MM.1S (cell line): ENCODE measurements at regions not wholly inside any gene's neighbourhood (a gene's known extent, or its start where the extent isn't known, plus 50 kb on each side); places are given as distances from the start of the nearest gene placed in this dataset.

Source experiments
- DNase-seq: peaks from one replicate; pipeline ENCODE4 v3.0.0-alpha.2; 2015
- H2AFZ ChIP-seq: fragments of 300-600 bp; sonication (generic); 2 replicates; pipeline ENCODE4 v1.6.0; 2016; ENCODE audit warnings: antibody characterized with exemption, low read length
- H3F3A ChIP-seq: fragments of 300-600 bp; sonication (generic); 2 replicates; pipeline ENCODE4 v1.6.1; 2016; ENCODE audit warnings: mild to moderate bottlenecking, antibody characterized with exemption, low read length, moderate library complexity, mixed read lengths; ENCODE audit not compliant: insufficient read depth
- H3K27ac ChIP-seq: fragments of 300-600 bp; sonication (generic); 2 replicates; pipeline ENCODE4 v1.5.1; 2016; ENCODE audit warnings: mild to moderate bottlenecking, low read length
- H3K27me3 ChIP-seq: fragments of 300-600 bp; sonication (generic); replicated peaks from 2 replicates; pipeline ENCODE4 v1.6.0; 2016; ENCODE audit warnings: low read length; ENCODE audit not compliant: insufficient read depth
- H3K36me3 ChIP-seq: fragments of 300-600 bp; sonication (generic); replicated peaks from 2 replicates; pipeline ENCODE4 v1.6.1; 2016; ENCODE audit warnings: mild to moderate bottlenecking, low read length, mixed read lengths; ENCODE audit not compliant: insufficient read depth
- H3K4me1 ChIP-seq: fragments of 300-600 bp; sonication (generic); 2 replicates; pipeline ENCODE4 v1.6.1; 2016; ENCODE audit warnings: low read length, mixed read lengths
- H3K4me2 ChIP-seq: fragments of 300-600 bp; sonication (generic); 2 replicates; pipeline ENCODE4 v1.6.0; 2016; ENCODE audit warnings: low read depth, low read length
- H3K4me3 ChIP-seq: fragments of 300-600 bp; sonication (generic); 2 replicates; pipeline ENCODE4 v1.5.1; 2016; ENCODE audit warnings: low read length, mixed read lengths
- H3K79me2 ChIP-seq: fragments of 300-600 bp; sonication (generic); 2 replicates; pipeline ENCODE4 v1.6.1; 2016; ENCODE audit warnings: mixed run types, low read length, mixed read lengths
- H3K9ac ChIP-seq: fragments of 300-600 bp; sonication (generic); 2 replicates; pipeline ENCODE4 v1.6.1; 2016; ENCODE audit warnings: low read length, mixed read lengths
- H3K9me2 ChIP-seq: fragments of 300-600 bp; sonication (generic); replicated peaks from 2 replicates; pipeline ENCODE4 v1.6.1; 2016; ENCODE audit warnings: mild to moderate bottlenecking, low read length, mixed read lengths; ENCODE audit not compliant: insufficient read depth
- H3K9me3 ChIP-seq: fragments of 300-600 bp; sonication (generic); replicated peaks from 2 replicates; pipeline ENCODE4 v1.6.1; 2016; ENCODE audit warnings: mild to moderate bottlenecking, low read length, mixed read lengths; ENCODE audit not compliant: insufficient read depth
- H4K20me1 ChIP-seq: fragments of 300-600 bp; sonication (generic); 2 replicates; pipeline ENCODE4 v1.6.1; 2016; ENCODE audit warnings: mild to moderate bottlenecking, low read length, moderate library complexity, mixed read lengths; ENCODE audit not compliant: insufficient read depth
- EZH2 ChIP-seq: fragments of 300-600 bp; sonication (generic); optimal IDR thresholded peaks from 2 replicates; pipeline ENCODE3; 2017; ENCODE audit warnings: low read depth, mild to moderate bottlenecking, antibody characterized with exemption, low read length, mixed read lengths
- EZH2phosphoT487 ChIP-seq: fragments of 300-600 bp; sonication (generic); IDR thresholded peaks from 2 replicates; pipeline ENCODE4 v1.6.1; 2018; ENCODE audit warnings: antibody characterized with exemption, low read length
- TF ChIP-seq, protein P1 (sequence below): fragments of 300-600 bp; sonication (generic); IDR thresholded peaks from 2 replicates; pipeline ENCODE4 v1.5.1; 2016; ENCODE audit warnings: antibody characterized with exemption, low read length, mixed read lengths

DNA sequence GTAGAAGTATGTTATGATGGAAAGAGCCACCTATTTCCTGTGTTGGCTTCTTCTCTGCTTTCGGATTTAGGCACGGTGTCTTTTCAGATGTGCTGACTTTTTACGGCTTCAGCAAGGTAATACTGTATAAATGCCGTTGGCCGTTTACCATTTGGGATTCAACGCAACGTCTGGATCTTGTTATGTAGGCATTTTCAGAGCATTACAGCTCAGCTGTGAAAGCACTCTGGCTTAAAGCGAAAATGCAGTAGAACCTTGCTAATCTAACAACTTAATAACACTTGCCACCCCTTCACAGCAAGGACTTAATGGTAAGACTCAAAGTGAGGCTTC, 229.9 kb downstream of the EFCAB11 start:
- no peaks in the 10 kb centered on the region for H3K36me3 ChIP-seq
- no peak for DNase-seq
- peak overlapping the region; percentile 69 for H3K4me2 ChIP-seq
- no peak for TF ChIP-seq EZH2
- no peak for TF ChIP-seq EZH2phosphoT487
- TF ChIP-seq, protein P1, sequence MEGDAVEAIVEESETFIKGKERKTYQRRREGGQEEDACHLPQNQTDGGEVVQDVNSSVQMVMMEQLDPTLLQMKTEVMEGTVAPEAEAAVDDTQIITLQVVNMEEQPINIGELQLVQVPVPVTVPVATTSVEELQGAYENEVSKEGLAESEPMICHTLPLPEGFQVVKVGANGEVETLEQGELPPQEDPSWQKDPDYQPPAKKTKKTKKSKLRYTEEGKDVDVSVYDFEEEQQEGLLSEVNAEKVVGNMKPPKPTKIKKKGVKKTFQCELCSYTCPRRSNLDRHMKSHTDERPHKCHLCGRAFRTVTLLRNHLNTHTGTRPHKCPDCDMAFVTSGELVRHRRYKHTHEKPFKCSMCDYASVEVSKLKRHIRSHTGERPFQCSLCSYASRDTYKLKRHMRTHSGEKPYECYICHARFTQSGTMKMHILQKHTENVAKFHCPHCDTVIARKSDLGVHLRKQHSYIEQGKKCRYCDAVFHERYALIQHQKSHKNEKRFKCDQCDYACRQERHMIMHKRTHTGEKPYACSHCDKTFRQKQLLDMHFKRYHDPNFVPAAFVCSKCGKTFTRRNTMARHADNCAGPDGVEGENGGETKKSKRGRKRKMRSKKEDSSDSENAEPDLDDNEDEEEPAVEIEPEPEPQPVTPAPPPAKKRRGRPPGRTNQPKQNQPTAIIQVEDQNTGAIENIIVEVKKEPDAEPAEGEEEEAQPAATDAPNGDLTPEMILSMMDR = no peak
- H3K27ac ChIP-seq = peak overlapping the region; percentile 16; the same call in 1 of the 2 replicates
- no peaks in the 10 kb centered on the region for H4K20me1 ChIP-seq
- H3K27me3 ChIP-seq = no peaks in the 10 kb centered on the region
- H3K9me2 ChIP-seq = no peaks in the 10 kb centered on the region
- peaks cover 23% of the 10 kb centered on the region for H3K4me1 ChIP-seq
- H3K79me2 ChIP-seq = no peaks in the 10 kb centered on the region
- H3K4me3 ChIP-seq = peak overlapping the region; percentile 52; the same call in 1 of the 2 replicates
- H3K9me3 ChIP-seq = no peaks in the 10 kb centered on the region
- H2AFZ ChIP-seq = peak overlapping the region; percentile 70
- H3K9ac ChIP-seq = peak overlapping the region; percentile 18; the same call in 1 of the 2 replicates
- H3F3A ChIP-seq = peaks cover 10% of the 10 kb centered on the region

DNA sequence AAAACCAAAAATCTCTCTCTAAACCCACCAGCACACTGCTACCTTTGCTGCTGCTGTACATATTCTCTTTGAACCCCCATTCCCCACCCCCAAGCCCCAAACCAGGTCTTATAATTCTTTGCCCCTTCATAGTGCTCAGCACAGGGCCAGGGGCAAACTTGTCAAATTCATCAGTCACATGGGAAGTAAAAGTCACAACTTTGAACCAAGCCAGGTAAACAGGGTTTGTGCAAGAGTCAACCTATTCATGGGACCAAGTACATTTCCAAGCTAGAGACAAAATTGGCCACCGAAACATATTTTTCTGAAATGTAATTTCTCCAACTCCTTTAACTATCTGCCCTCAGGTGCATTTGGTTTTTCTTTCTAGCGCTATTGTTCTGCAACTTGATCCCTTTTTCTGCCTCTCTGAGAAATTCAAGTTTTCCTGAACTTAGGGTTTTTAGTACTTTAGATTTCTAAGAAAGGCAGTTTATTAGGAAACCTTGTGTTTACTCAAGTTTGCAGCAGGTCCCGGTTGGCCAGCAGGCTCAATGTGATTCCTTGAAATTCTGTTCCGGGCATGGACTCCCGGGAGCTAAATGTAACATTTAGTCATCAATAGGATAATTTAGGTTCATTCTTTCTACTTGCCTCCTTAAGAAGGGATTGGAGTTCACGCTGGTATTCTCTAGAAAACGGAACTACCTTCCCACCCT, 230.5 kb downstream of the EFCAB11 start:
- Histone ChIP-seq H3K9me2 (no peaks in the 10 kb centered on the region), H4K20me1 (no peaks in the 10 kb centered on the region), H3K9ac (no peak overlapping the region), H3K36me3 (no peaks in the 10 kb centered on the region), H3K9me3 (no peaks in the 10 kb centered on the region), H3F3A (peaks cover 10% of the 10 kb centered on the region), H3K4me2 (peak overlapping the region; percentile 69), H2AFZ (peak overlapping the region; percentile 70; the same call in 1 of the 2 replicates), H3K27ac (no peak overlapping the region; the same call in 1 of the 2 replicates), H3K27me3 (no peaks in the 10 kb centered on the region), H3K4me1 (peaks cover 26% of the 10 kb centered on the region), H3K79me2 (no peaks in the 10 kb centered on the region), H3K4me3 (no peak overlapping the region)
- DNase-seq = no peak
- TF ChIP-seq EZH2phosphoT487 = no peak
- TF ChIP-seq EZH2 = no peak
- TF ChIP-seq, protein P1 = no peak

GRCh38 chr14:89721956-89722355, 232.6 kb downstream of the EFCAB11 start:
- TF ChIP-seq, protein P1 = no peak
- TF ChIP-seq EZH2phosphoT487 (no peak), EZH2 (no peak)
- Histone ChIP-seq H3K9me2 (no peaks in the 10 kb centered on the region), H4K20me1 (no peaks in the 10 kb centered on the region), H3K9ac (no peak overlapping the region), H3K36me3 (no peaks in the 10 kb centered on the region), H3K4me2 (no peak overlapping the region), H3F3A (peaks cover 10% of the 10 kb centered on the region), H3K9me3 (no peaks in the 10 kb centered on the region), H3K4me3 (no peak overlapping the region), H3K27me3 (no peaks in the 10 kb centered on the region), H3K79me2 (no peaks in the 10 kb centered on the region), H3K4me1 (peaks cover 26% of the 10 kb centered on the region), H3K27ac (no peak overlapping the region), H2AFZ (no peak overlapping the region)
- DNase-seq = no peak
